CD14-positive monocyte (primary cell): ENCODE measurements at regions not wholly inside any gene's neighbourhood (a gene's known extent, or its start where the extent isn't known, plus 50 kb on each side); places are given as distances from the start of the nearest gene placed in this dataset.

Experiments used
- DNase-seq, 3 donors: peaks; one replicate each; pipeline ENCODE4 v3.0.0-alpha.2; 2011 to 2022
- H2AFZ ChIP-seq: 2 replicates; pipeline ENCODE4 v1.6.0; 2012; ENCODE audit warnings: mild to moderate bottlenecking, low read depth, low read length, inconsistent platforms; ENCODE audit not compliant: insufficient read depth, poor library complexity, severe bottlenecking
- H3K27ac ChIP-seq, 2 donors: 1 replicate in 1 of 2; 2 replicates in 1 of 2; pipeline ENCODE4 v1.5.1; 2012 to 2013; ENCODE audit warnings: low read length in 2 of 2, control low read depth in 1 of 2, inconsistent platforms in 1 of 2, low read depth in 1 of 2, mild to moderate bottlenecking in 1 of 2
- H3K27me3 ChIP-seq, 2 donors: one replicate each; pipeline versions ENCODE4 v1.6.0 to v1.6.1; 2011 to 2013; ENCODE audit warnings: low read length in 2 of 2; ENCODE audit not compliant: control insufficient read depth in 2 of 2, insufficient read depth in 2 of 2
- H3K36me3 ChIP-seq, 2 donors: replicated peaks in 1 of 2; 1 replicate in 1 of 2; 2 replicates in 1 of 2; pipeline versions ENCODE4 v1.5.1 to v1.6.1; 2012 to 2013; ENCODE audit warnings: low read length in 2 of 2, control low read depth in 1 of 2, inconsistent platforms in 1 of 2, mild to moderate bottlenecking in 1 of 2; ENCODE audit not compliant: insufficient read depth in 2 of 2, control insufficient read depth in 1 of 2
- H3K4me1 ChIP-seq, 2 donors: 1 replicate in 1 of 2; 2 replicates in 1 of 2; pipeline versions ENCODE4 v1.5.1 to v1.6.1; 2012 to 2013; ENCODE audit warnings: low read length in 2 of 2, control low read depth in 1 of 2, inconsistent platforms in 1 of 2, mild to moderate bottlenecking in 1 of 2, moderate library complexity in 1 of 2; ENCODE audit not compliant: insufficient read depth in 2 of 2, control insufficient read depth in 1 of 2
- H3K4me2 ChIP-seq: replicated peaks from 2 replicates; pipeline ENCODE3; 2012; ENCODE audit warnings: low read length, moderate library complexity, mild to moderate bottlenecking; ENCODE audit not compliant: poor library complexity, severe bottlenecking; ENCODE audit errors: extremely low read depth
- H3K4me3 ChIP-seq, 3 experiments: fragments of 200-600 bp in 1 of 3; sonication (generic) in 1 of 3; replicated peaks in 1 of 3; 1 replicate in 2 of 3; 2 replicates in 1 of 3; pipeline ENCODE4 v1.5.1; 2011 to 2013; ENCODE audit warnings: low read length in 3 of 3, mild to moderate bottlenecking in 3 of 3, control low read depth in 2 of 3, low read depth in 2 of 3, inconsistent platforms in 1 of 3, moderate library complexity in 1 of 3
- H3K79me2 ChIP-seq: 2 replicates; pipeline ENCODE4 v1.6.0; 2012; ENCODE audit warnings: mild to moderate bottlenecking, control low read depth, inconsistent platforms, low read length, moderate library complexity; ENCODE audit not compliant: insufficient read depth
- H3K9ac ChIP-seq: 2 replicates; pipeline ENCODE4 v1.6.0; 2017; ENCODE audit warnings: low read length, mild to moderate bottlenecking; ENCODE audit not compliant: insufficient read depth, poor library complexity, severe bottlenecking
- H3K9me3 ChIP-seq, 2 donors: replicated peaks in 1 of 2; 1 replicate in 1 of 2; 2 replicates in 1 of 2; pipeline versions ENCODE4 v1.5.1 to v1.6.1; 2012 to 2013; ENCODE audit warnings: low read length in 2 of 2, control low read depth in 1 of 2; ENCODE audit not compliant: control insufficient read depth in 1 of 2, insufficient read depth in 1 of 2
- H4K20me1 ChIP-seq: 2 replicates; pipeline ENCODE4 v1.6.0; 2012; ENCODE audit warnings: mild to moderate bottlenecking, low read length, control low read depth, moderate library complexity; ENCODE audit not compliant: insufficient read depth
- H3K27ac Mint-ChIP-seq, 7 donors: one replicate each; pipeline ENCODE4 v1.8.0; 2020; ENCODE audit warnings: mild to moderate bottlenecking in 7 of 7, mixed read lengths in 7 of 7, moderate library complexity in 6 of 7, inconsistent platforms in 2 of 7
- H3K27me3 Mint-ChIP-seq, 3 donors: one replicate each; pipeline ENCODE4 v1.8.0; 2021 to 2022; ENCODE audit warnings: low read depth in 3 of 3, mild to moderate bottlenecking in 3 of 3, mixed read lengths in 3 of 3, moderate library complexity in 3 of 3, inconsistent platforms in 1 of 3
- H3K36me3 Mint-ChIP-seq, 2 donors: one replicate each; pipeline ENCODE4 v1.8.0; 2020; ENCODE audit warnings: mixed read lengths in 2 of 2, inconsistent platforms in 1 of 2, mild to moderate bottlenecking in 1 of 2
- H3K4me1 Mint-ChIP-seq: one replicate; pipeline ENCODE4 v1.8.0; 2020; ENCODE audit warnings: mild to moderate bottlenecking, mixed read lengths
- H3K4me3 Mint-ChIP-seq, 2 donors: one replicate each; pipeline ENCODE4 v1.8.0; 2020; ENCODE audit warnings: mild to moderate bottlenecking in 2 of 2, mixed read lengths in 2 of 2, moderate library complexity in 1 of 2
- H3K9me3 Mint-ChIP-seq, 7 donors: one replicate each; pipeline ENCODE4 v1.8.0; 2020 to 2022; ENCODE audit warnings: mixed read lengths in 7 of 7, mild to moderate bottlenecking in 6 of 7, moderate library complexity in 6 of 7, inconsistent platforms in 2 of 7
- WGBS: methylation state at CpG from one replicate; pipeline ENCODE4 v1.1.5; 2013; ENCODE audit warnings: missing lambda C conversion rate; ENCODE audit not compliant: insufficient coverage; 5-methylcytosine and 5-hydroxymethylcytosine counted together
- intact Hi-C, 2 donors: fragments of 100-400 bp; cut with micrococcal nuclease; formaldehyde crosslinking; loops; one replicate each; pipeline versions ENCODE4 v1.15.0 to v1.15.1; 2023
- TF ChIP-seq, protein P1 (sequence below): fragments of 200-600 bp; IDR thresholded peaks from one replicate; pipeline ENCODE4 v1.8.0; 2022; ENCODE audit warnings: antibody characterized with exemption, mild to moderate bottlenecking

DNA sequence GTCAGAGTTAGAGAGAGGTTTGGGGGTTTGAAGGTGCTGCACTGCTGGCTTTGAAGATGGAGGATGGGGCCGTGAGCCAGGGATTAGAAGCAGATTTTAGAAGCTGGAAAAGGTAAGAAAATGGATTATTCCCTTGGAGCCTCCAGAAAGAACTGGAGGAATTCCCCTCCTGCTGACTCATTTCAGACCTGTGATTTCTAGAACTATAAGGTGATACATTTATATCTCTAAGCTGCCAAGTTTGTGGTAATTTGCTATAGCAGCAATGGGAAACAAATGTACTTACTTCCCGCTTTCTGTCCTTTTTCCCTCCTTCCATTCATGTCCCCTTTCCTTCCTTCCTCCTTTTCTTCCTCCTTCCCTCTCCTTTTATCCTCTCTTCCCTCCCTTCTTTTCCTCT, 78.5 kb upstream of the PCDH8 start:
- Mint-ChIP-seq H3K4me3 (peak overlapping the region in 1 of 2 donors; percentile 59), H3K4me1 (peaks cover 3% of the 10 kb centered on the region), H3K36me3 (no peaks in the 10 kb centered on the region), H3K27ac (no peak overlapping the region), H3K27me3 (peaks cover 14 to 18% (median 15%) of the 10 kb centered on the region in 3 donors), H3K9me3 (peaks cover 0 to 2% (median 0%) of the 10 kb centered on the region in 7 donors)
- H3K27ac ChIP-seq = no peak overlapping the region
- no peaks in the 10 kb centered on the region for H4K20me1 ChIP-seq
- no CpG with 5 or more reads among the region's 2 CpGs for WGBS
- H3K36me3 ChIP-seq = no peaks in the 10 kb centered on the region
- H2AFZ ChIP-seq = no peak overlapping the region
- no peak overlapping the region for H3K9ac ChIP-seq
- peaks cover 0 to 9% of the 10 kb centered on the region in 2 donors for H3K27me3 ChIP-seq
- TF ChIP-seq, protein P1, sequence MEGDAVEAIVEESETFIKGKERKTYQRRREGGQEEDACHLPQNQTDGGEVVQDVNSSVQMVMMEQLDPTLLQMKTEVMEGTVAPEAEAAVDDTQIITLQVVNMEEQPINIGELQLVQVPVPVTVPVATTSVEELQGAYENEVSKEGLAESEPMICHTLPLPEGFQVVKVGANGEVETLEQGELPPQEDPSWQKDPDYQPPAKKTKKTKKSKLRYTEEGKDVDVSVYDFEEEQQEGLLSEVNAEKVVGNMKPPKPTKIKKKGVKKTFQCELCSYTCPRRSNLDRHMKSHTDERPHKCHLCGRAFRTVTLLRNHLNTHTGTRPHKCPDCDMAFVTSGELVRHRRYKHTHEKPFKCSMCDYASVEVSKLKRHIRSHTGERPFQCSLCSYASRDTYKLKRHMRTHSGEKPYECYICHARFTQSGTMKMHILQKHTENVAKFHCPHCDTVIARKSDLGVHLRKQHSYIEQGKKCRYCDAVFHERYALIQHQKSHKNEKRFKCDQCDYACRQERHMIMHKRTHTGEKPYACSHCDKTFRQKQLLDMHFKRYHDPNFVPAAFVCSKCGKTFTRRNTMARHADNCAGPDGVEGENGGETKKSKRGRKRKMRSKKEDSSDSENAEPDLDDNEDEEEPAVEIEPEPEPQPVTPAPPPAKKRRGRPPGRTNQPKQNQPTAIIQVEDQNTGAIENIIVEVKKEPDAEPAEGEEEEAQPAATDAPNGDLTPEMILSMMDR = no peak
- no peaks in the 10 kb centered on the region for H3K9me3 ChIP-seq
- peaks cover 13 to 14% of the 10 kb centered on the region in 2 donors for H3K4me1 ChIP-seq
- intact Hi-C loops = no loop called here
- DNase-seq = no peak
- H3K79me2 ChIP-seq = no peaks in the 10 kb centered on the region
- H3K4me3 ChIP-seq = no peak overlapping the region
- H3K4me2 ChIP-seq = no peak overlapping the region

DNA sequence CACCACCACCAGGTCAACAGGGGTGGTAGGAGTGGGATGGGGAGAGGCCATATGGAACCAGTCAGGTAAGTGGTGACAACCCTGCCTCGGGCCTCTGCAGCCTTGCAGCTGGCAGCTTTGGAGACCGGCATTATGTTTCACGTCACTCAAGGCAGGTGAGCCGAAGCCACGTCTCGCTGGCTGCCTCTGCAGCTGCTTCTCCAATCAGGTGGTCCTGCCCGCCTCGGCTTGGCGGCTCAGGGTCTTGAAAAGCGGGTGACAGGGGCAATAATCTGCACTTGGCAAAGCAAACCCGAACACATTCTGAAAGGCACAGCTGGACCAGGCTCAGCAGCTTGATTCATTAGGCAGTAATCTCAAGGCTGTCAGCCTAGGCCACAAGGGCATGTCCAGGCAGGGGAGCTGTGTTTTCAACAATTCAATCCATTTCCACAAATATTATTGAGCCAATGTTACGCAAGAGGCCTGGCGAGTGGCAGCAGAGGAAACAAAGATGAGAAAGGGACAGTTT, 77.4 kb upstream of the PCDH8 start:
- H3K4me2 ChIP-seq = no peak overlapping the region
- 95% methylated on average over 11 of the region's 13 CpGs for WGBS
- no peak overlapping the region for H3K27ac ChIP-seq
- no peak overlapping the region for H3K4me3 Mint-ChIP-seq
- no peak overlapping the region for H3K9ac ChIP-seq
- peaks cover 0 to 9% (median 3%) of the 10 kb centered on the region in 7 donors for H3K9me3 Mint-ChIP-seq
- peaks cover 14 to 18% (median 15%) of the 10 kb centered on the region in 3 donors for H3K27me3 Mint-ChIP-seq
- no peaks in the 10 kb centered on the region for H3K36me3 Mint-ChIP-seq
- intact Hi-C loops = no loop called here
- no peak overlapping the region for H3K4me3 ChIP-seq
- peaks cover 23 to 24% of the 10 kb centered on the region in 2 donors for H3K4me1 ChIP-seq
- no peaks in the 10 kb centered on the region for H3K9me3 ChIP-seq
- H3K36me3 ChIP-seq = no peaks in the 10 kb centered on the region
- no peak overlapping the region for H3K27ac Mint-ChIP-seq
- peaks cover 10% of the 10 kb centered on the region for H3K4me1 Mint-ChIP-seq
- no peaks in the 10 kb centered on the region for H3K79me2 ChIP-seq
- H3K27me3 ChIP-seq = peaks cover 0 to 9% of the 10 kb centered on the region in 2 donors
- no peaks in the 10 kb centered on the region for H4K20me1 ChIP-seq
- TF ChIP-seq, protein P1 = no peak
- H2AFZ ChIP-seq = no peak overlapping the region
- no peak for DNase-seq
